ENCODE measurements at regions not wholly inside any gene's neighbourhood (a gene's known extent, or its start where the extent isn't known, plus 50 kb on each side); places are given as distances from the start of the nearest gene placed in this dataset.

GRCh38 chr17:73911726-73912372, 267.6 kb upstream of the SDK2 start:
- H2AFZ ChIP-seq (ENCODE audit: low read length): no peak overlapping the region
- H3K27me3 ChIP-seq (replicated peaks in 1 of 4; ENCODE audit: control insufficient read depth in 3 of 4, extremely low read depth in 1 of 4, insufficient read depth in 3 of 4, low read length in 3 of 4): peaks cover 0 to 18% (median 9%) of the 10 kb centered on the region in 4 experiments; a peak in 5 of 7 replicates
- H2BK15ac ChIP-seq (ENCODE audit: low read length): no peak overlapping the region
- FAIRE-seq (no peak), DNase-seq (ENCODE audit: low read depth in 1 of 2, low spot score in 2 of 2) (no peak)
- H3K18ac ChIP-seq (ENCODE audit: extremely low read depth, low read length): no peak overlapping the region
- H4K8ac ChIP-seq (ENCODE audit: extremely low read depth, insufficient read depth, low read length): no peak overlapping the region
- no peak overlapping the region for H3K9ac ChIP-seq (replicated peaks in 1 of 4; ENCODE audit: extremely low read depth in 1 of 4, low read depth in 3 of 4, low read length in 3 of 4)
- H2BK12ac ChIP-seq (ENCODE audit: low read depth, low read length): no peak overlapping the region
- H3K4ac ChIP-seq (replicated peaks; ENCODE audit: insufficient read length, low read depth, low read length): no peak overlapping the region
- H3K27ac ChIP-seq (ENCODE audit: low read depth, low read length): no peak overlapping the region
- H3K4me2 ChIP-seq (ENCODE audit: insufficient read depth in 1 of 2, low read depth in 2 of 2, low read length in 2 of 2): no peak overlapping the region
- H3K23ac ChIP-seq (ENCODE audit: insufficient read length): no peak overlapping the region
- 92% methylated on average over 6 of the region's 6 CpGs; no CpG with 5 or more reads in 1 of the 2 experiments for WGBS, 2 experiments (ENCODE audit: extremely low coverage in 1 of 2, insufficient coverage in 1 of 2, insufficient read length in 1 of 2, insufficient replicate concordance in 2 of 2, low coverage in 1 of 2, low lambda C conversion rate in 2 of 2, missing lambda C conversion rate in 1 of 2)
- no peaks in the 10 kb centered on the region for H4K20me1 ChIP-seq (replicated peaks in 1 of 2; ENCODE audit: control insufficient read depth in 1 of 2, insufficient read depth in 2 of 2, low read length in 2 of 2)
- no peak for TF ChIP-seq NRF1 (IDR thresholded peaks at IDR 0.05; ENCODE audit: low read depth, low read length)
- TF ChIP-seq RAD21 (IDR thresholded peaks at IDR 0.05 in 1 of 2, conservative IDR thresholded peaks at IDR 0.05 in 1 of 2; ENCODE audit: low read depth in 2 of 2, low read length in 2 of 2): no peak
- no peak for TF ChIP-seq USF2 (IDR thresholded peaks at IDR 0.05; ENCODE audit: low read length)
- no peak for TF ChIP-seq MAFK (IDR thresholded peaks at IDR 0.05; ENCODE audit: low read depth, low read length)
- H3K36me3 ChIP-seq (ENCODE audit: control insufficient read depth in 2 of 4, insufficient read depth in 4 of 4, low read length in 3 of 4): no peaks in the 10 kb centered on the region
- no peak overlapping the region for H4K91ac ChIP-seq (replicated peaks; ENCODE audit: insufficient read length, low read length)
- H2BK20ac ChIP-seq (ENCODE audit: low read length): no peak overlapping the region
- no peak overlapping the region for H2AK5ac ChIP-seq (ENCODE audit: low read depth, low read length)
- H3K79me1 ChIP-seq (ENCODE audit: low read depth, low read length): no peaks in the 10 kb centered on the region
- no peak overlapping the region for H3K14ac ChIP-seq (ENCODE audit: insufficient read length)
- H3K56ac ChIP-seq (replicated peaks; ENCODE audit: insufficient read length, low read depth, low read length): no peak overlapping the region
- no peaks in the 10 kb centered on the region for H3K23me2 ChIP-seq (ENCODE audit: low read depth, low read length)
- no peak overlapping the region for H3K4me3 ChIP-seq (ENCODE audit: extremely low read depth in 1 of 4, insufficient read depth in 2 of 4, low read depth in 3 of 4, low read length in 4 of 4)
- CTCF ChIA-PET (ENCODE audit: partially characterized antibody): no interaction called here
- H2BK5ac ChIP-seq (ENCODE audit: low read depth, low read length): no peak overlapping the region
- H3K4me1 ChIP-seq (replicated peaks in 1 of 4; ENCODE audit: control insufficient read depth in 3 of 4, insufficient read depth in 4 of 4, low read length in 3 of 4): no peaks in the 10 kb centered on the region; a peak in 1 of 7 replicates
- H3K9me3 ChIP-seq (ENCODE audit: insufficient read depth in 2 of 2, low read depth in 1 of 2, low read length in 1 of 2): no peaks in the 10 kb centered on the region; a peak in 1 of 4 replicates
- H2BK120ac ChIP-seq (replicated peaks; ENCODE audit: low read depth, low read length): no peak overlapping the region
- POLR2A ChIA-PET (ENCODE audit: partially characterized antibody): no interaction called here
- no peak overlapping the region for H4K5ac ChIP-seq (ENCODE audit: insufficient read length, low read depth, low read length)
- H3K79me2 ChIP-seq (ENCODE audit: control insufficient read depth in 1 of 2, insufficient read depth in 2 of 2, low read length in 2 of 2): no peaks in the 10 kb centered on the region
